WTC11 (cell line): ENCODE measurements at regions not wholly inside any gene's neighbourhood (a gene's known extent, or its start where the extent isn't known, plus 50 kb on each side); places are given as distances from the start of the nearest gene placed in this dataset.

Experiments used
- ATAC-seq: fragments of 200-7000 bp; cut with Tn5 transposase; 2 replicates; pipeline ENCODE4 v1.10.0; 2021; ENCODE audit warnings: mild to moderate bottlenecking, moderate library complexity
- CTCF ChIA-PET: fragments of 300-600 bp; sonication (Branson Sonifier 250); formaldehyde crosslinking; loops from one replicate; lab custom pipeline; 2021; ENCODE audit warnings: antibody characterized with exemption; lab: Charles Lee
- POLR2A ChIA-PET: fragments of 350-600 bp; sonication (Branson Sonifier 250); formaldehyde crosslinking; loops from one replicate; lab custom pipeline; 2021; ENCODE audit warnings: antibody characterized with exemption; lab: Charles Lee
- DNase-seq: peaks from one replicate; pipeline ENCODE4 v3.0.0; 2021; ENCODE audit warnings: low spot score
- H3K27ac Mint-ChIP-seq: 2 replicates; pipeline ENCODE4 v1.8.0; 2021; ENCODE audit warnings: mixed read lengths
- H3K27me3 Mint-ChIP-seq: 2 replicates; pipeline ENCODE4 v1.8.0; 2021; ENCODE audit warnings: low read depth, mild to moderate bottlenecking, moderate library complexity, mixed read lengths
- H3K36me3 Mint-ChIP-seq: 2 replicates; pipeline ENCODE4 v1.8.0; 2021; ENCODE audit warnings: mixed read lengths
- H3K4me1 Mint-ChIP-seq: 2 replicates; pipeline ENCODE4 v1.8.0; 2022; ENCODE audit warnings: mixed read lengths
- H3K4me3 Mint-ChIP-seq: 2 replicates; pipeline ENCODE4 v1.8.0; 2021; ENCODE audit warnings: mild to moderate bottlenecking, moderate library complexity, mixed read lengths
- H3K9me3 Mint-ChIP-seq: 2 replicates; pipeline ENCODE4 v1.8.0; 2021; ENCODE audit warnings: mixed read lengths
- CREM ChIP-seq: sonication (generic); formaldehyde crosslinking; IDR thresholded peaks from 2 replicates; pipeline ENCODE4 v1.8.1; 2022; ENCODE audit warnings: mild to moderate bottlenecking, missing genetic modification reagents, moderate library complexity
- GABPB1 ChIP-seq: sonication (generic); formaldehyde crosslinking; IDR thresholded peaks from 2 replicates; pipeline ENCODE4 v1.8.1; 2023; ENCODE audit warnings: mild to moderate bottlenecking, missing genetic modification reagents
- JAZF1 ChIP-seq: fragments of 250-450 bp; sonication (Bioruptor Pico); IDR thresholded peaks from 2 replicates; pipeline ENCODE4 v1.9.0; 2021; ENCODE audit warnings: moderate library complexity, mild to moderate bottlenecking, inconsistent platforms
- NFYB ChIP-seq: sonication (generic); formaldehyde crosslinking; conservative IDR thresholded peaks from 2 replicates; pipeline ENCODE4 v1.8.0; 2022; ENCODE audit warnings: low read depth, missing genetic modification reagents
- NR2C2 ChIP-seq: sonication (generic); formaldehyde crosslinking; IDR thresholded peaks from 2 replicates; pipeline ENCODE4 v1.8.0; 2022; ENCODE audit warnings: mild to moderate bottlenecking, missing genetic modification reagents
- SMAD3 ChIP-seq: sonication (generic); formaldehyde crosslinking; IDR thresholded peaks from 2 replicates; pipeline ENCODE4 v1.8.0; 2022; ENCODE audit warnings: missing genetic modification reagents, mild to moderate bottlenecking, borderline replicate concordance
- ZNF121 ChIP-seq: sonication (generic); formaldehyde crosslinking; IDR thresholded peaks from 2 replicates; pipeline ENCODE4 v1.8.0; 2023; ENCODE audit warnings: missing genetic modification reagents
- ZNF317 ChIP-seq: sonication (generic); formaldehyde crosslinking; IDR thresholded peaks from 2 replicates; pipeline ENCODE4 v1.8.1; 2023; ENCODE audit warnings: low read depth, mild to moderate bottlenecking, moderate library complexity, missing genetic modification reagents, borderline replicate concordance
- TF ChIP-seq, protein P1 (sequence below): sonication (generic); formaldehyde crosslinking; IDR thresholded peaks from 2 replicates; pipeline ENCODE4 v1.8.1; 2022; ENCODE audit warnings: low read depth, mild to moderate bottlenecking, moderate library complexity, missing genetic modification reagents, borderline replicate concordance
- TF ChIP-seq, protein P2 (sequence below): sonication (generic); formaldehyde crosslinking; conservative IDR thresholded peaks from 2 replicates; pipeline ENCODE4 v1.8.1; 2023; ENCODE audit warnings: mild to moderate bottlenecking, low read depth, missing genetic modification reagents, moderate library complexity
- TF ChIP-seq, protein P3 (sequence below): fragments of 250-450 bp; sonication (Bioruptor Pico); IDR thresholded peaks from 2 replicates; pipeline ENCODE4 v1.9.0; 2021; ENCODE audit warnings: mild to moderate bottlenecking, borderline replicate concordance
- TF ChIP-seq, protein P4 (sequence below): sonication (generic); formaldehyde crosslinking; IDR thresholded peaks from 2 replicates; pipeline ENCODE4 v1.8.1; 2023; ENCODE audit warnings: mild to moderate bottlenecking, missing genetic modification reagents, moderate library complexity
- TF ChIP-seq, protein P5 (sequence below): sonication (generic); formaldehyde crosslinking; IDR thresholded peaks from 2 replicates; pipeline ENCODE4 v1.8.1; 2022; ENCODE audit warnings: mild to moderate bottlenecking, missing genetic modification reagents, moderate library complexity, borderline replicate concordance
- TF ChIP-seq, protein P6 (sequence below): sonication (generic); formaldehyde crosslinking; IDR thresholded peaks from 2 replicates; pipeline ENCODE4 v1.8.1; 2022; ENCODE audit warnings: low read depth, missing genetic modification reagents, borderline replicate concordance
- TF ChIP-seq, protein P7 (sequence below): sonication (generic); formaldehyde crosslinking; IDR thresholded peaks from 2 replicates; pipeline ENCODE4 v1.8.0; 2022; ENCODE audit warnings: mild to moderate bottlenecking, missing genetic modification reagents

DNA sequence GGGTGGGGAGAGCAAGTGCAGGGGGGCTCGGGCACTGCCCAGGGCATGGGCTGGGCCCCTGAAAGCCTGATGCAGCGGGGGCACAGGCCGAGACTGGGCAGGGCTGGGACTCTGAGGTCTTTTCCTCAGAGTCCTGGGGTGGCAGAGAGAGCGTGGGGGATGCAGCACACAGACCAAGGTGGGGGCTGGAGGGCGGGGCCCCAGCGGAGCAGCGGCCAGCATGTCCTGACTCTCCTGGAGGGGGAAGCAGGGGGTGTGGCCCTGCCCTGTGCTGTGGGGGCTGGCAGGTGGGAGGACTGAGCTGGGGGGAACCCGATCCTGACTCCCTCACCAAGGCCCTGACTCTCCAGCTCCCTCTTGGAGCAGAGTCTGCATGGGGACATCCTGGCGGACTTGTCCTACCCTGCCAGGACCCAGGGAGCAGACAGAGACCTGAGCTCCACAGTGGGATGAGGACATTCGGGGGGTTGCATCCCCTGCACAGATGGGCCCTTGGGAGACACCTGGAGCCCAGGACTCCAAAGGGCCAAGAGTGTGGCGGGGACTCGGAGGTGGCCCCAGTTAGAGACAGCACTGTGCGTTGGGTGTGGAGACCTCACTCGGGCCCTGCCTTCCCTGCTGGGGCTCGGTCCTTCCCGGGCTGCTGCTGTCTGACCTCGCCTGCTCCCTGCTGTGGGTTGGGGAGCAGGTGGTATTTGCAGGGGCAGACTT, 326.1 kb downstream of the TMEM121 start:
- POLR2A ChIA-PET = no interaction called here
- Mint-ChIP-seq H3K36me3 (peaks cover 53% of the 10 kb centered on the region), H3K9me3 (peaks cover 37% of the 10 kb centered on the region)
- TF ChIP-seq CREM (CRISPR knock-in tag) (no peak), ZNF317 (no peak)
- TF ChIP-seq, protein P1, sequence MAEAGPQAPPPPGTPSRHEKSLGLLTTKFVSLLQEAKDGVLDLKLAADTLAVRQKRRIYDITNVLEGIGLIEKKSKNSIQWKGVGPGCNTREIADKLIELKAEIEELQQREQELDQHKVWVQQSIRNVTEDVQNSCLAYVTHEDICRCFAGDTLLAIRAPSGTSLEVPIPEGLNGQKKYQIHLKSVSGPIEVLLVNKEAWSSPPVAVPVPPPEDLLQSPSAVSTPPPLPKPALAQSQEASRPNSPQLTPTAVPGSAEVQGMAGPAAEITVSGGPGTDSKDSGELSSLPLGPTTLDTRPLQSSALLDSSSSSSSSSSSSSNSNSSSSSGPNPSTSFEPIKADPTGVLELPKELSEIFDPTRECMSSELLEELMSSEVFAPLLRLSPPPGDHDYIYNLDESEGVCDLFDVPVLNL (CRISPR knock-in tag) = no peak
- TF ChIP-seq, protein P2, sequence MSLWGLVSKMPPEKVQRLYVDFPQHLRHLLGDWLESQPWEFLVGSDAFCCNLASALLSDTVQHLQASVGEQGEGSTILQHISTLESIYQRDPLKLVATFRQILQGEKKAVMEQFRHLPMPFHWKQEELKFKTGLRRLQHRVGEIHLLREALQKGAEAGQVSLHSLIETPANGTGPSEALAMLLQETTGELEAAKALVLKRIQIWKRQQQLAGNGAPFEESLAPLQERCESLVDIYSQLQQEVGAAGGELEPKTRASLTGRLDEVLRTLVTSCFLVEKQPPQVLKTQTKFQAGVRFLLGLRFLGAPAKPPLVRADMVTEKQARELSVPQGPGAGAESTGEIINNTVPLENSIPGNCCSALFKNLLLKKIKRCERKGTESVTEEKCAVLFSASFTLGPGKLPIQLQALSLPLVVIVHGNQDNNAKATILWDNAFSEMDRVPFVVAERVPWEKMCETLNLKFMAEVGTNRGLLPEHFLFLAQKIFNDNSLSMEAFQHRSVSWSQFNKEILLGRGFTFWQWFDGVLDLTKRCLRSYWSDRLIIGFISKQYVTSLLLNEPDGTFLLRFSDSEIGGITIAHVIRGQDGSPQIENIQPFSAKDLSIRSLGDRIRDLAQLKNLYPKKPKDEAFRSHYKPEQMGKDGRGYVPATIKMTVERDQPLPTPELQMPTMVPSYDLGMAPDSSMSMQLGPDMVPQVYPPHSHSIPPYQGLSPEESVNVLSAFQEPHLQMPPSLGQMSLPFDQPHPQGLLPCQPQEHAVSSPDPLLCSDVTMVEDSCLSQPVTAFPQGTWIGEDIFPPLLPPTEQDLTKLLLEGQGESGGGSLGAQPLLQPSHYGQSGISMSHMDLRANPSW (CRISPR knock-in tag) = no peak
- TF ChIP-seq, protein P3, sequence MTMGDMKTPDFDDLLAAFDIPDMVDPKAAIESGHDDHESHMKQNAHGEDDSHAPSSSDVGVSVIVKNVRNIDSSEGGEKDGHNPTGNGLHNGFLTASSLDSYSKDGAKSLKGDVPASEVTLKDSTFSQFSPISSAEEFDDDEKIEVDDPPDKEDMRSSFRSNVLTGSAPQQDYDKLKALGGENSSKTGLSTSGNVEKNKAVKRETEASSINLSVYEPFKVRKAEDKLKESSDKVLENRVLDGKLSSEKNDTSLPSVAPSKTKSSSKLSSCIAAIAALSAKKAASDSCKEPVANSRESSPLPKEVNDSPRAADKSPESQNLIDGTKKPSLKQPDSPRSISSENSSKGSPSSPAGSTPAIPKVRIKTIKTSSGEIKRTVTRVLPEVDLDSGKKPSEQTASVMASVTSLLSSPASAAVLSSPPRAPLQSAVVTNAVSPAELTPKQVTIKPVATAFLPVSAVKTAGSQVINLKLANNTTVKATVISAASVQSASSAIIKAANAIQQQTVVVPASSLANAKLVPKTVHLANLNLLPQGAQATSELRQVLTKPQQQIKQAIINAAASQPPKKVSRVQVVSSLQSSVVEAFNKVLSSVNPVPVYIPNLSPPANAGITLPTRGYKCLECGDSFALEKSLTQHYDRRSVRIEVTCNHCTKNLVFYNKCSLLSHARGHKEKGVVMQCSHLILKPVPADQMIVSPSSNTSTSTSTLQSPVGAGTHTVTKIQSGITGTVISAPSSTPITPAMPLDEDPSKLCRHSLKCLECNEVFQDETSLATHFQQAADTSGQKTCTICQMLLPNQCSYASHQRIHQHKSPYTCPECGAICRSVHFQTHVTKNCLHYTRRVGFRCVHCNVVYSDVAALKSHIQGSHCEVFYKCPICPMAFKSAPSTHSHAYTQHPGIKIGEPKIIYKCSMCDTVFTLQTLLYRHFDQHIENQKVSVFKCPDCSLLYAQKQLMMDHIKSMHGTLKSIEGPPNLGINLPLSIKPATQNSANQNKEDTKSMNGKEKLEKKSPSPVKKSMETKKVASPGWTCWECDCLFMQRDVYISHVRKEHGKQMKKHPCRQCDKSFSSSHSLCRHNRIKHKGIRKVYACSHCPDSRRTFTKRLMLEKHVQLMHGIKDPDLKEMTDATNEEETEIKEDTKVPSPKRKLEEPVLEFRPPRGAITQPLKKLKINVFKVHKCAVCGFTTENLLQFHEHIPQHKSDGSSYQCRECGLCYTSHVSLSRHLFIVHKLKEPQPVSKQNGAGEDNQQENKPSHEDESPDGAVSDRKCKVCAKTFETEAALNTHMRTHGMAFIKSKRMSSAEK = no peak
- TF ChIP-seq, protein P4, sequence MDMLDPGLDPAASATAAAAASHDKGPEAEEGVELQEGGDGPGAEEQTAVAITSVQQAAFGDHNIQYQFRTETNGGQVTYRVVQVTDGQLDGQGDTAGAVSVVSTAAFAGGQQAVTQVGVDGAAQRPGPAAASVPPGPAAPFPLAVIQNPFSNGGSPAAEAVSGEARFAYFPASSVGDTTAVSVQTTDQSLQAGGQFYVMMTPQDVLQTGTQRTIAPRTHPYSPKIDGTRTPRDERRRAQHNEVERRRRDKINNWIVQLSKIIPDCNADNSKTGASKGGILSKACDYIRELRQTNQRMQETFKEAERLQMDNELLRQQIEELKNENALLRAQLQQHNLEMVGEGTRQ (CRISPR knock-in tag) = no peak
- TF ChIP-seq, all 79 proteins: peak for 0
- no peaks in the 10 kb centered on the region for H3K4me1 Mint-ChIP-seq
- CTCF ChIA-PET = no interaction called here
- ATAC-seq = no peak
- no peak for DNase-seq
- no peak overlapping the region for H3K4me3 Mint-ChIP-seq
- H3K27ac Mint-ChIP-seq = no peak overlapping the region
- peaks cover 12% of the 10 kb centered on the region for H3K27me3 Mint-ChIP-seq

DNA sequence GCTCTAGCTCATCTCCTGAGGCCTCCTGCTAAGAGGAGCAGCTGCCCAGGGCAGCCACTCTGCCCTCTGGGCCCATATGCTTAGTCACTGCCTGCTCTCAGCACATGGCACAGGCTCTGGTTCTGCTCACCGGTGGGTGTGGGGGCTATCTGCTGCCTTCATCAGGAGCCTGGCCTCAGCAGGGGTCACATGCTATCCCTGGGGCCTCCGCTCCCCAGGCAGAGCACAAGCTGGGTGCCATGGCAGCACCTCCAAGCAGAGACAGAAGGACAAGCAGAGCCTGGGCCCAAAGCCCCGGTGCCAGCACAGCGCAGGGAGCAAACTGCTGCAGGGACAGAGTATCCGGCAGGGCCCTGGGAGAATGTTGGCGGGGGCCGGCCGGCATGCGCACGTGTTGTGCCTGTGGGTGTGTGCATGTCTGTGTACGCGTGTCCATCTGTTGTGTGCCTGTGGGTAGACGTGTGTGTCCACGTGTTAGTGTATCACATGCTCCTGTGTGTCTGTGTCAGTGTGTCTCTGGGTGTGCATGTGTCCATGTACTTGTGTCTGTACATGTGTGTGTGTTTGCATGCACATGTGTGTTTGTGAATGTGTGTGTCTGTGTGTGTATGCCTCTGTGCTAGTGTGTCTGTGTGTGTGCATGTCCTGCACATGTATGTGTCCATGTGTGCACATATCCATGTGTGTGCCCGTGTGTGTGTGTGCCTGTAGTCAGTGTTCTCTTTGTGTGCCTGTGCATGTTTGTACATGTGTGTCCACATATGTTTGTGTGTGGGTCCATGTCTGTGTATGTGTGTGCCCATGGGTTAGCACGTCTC, 326.9 kb downstream of the TMEM121 start:
- Mint-ChIP-seq H3K36me3 (peaks cover 46% of the 10 kb centered on the region), H3K4me1 (no peaks in the 10 kb centered on the region), H3K4me3 (no peak overlapping the region), H3K27ac (no peak overlapping the region), H3K27me3 (peaks cover 10% of the 10 kb centered on the region), H3K9me3 (peaks cover 29% of the 10 kb centered on the region)
- TF ChIP-seq, protein P5, sequence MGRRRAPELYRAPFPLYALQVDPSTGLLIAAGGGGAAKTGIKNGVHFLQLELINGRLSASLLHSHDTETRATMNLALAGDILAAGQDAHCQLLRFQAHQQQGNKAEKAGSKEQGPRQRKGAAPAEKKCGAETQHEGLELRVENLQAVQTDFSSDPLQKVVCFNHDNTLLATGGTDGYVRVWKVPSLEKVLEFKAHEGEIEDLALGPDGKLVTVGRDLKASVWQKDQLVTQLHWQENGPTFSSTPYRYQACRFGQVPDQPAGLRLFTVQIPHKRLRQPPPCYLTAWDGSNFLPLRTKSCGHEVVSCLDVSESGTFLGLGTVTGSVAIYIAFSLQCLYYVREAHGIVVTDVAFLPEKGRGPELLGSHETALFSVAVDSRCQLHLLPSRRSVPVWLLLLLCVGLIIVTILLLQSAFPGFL (CRISPR knock-in tag) = no peak
- TF ChIP-seq NR2C2 (CRISPR knock-in tag) = no peak
- no peak for TF ChIP-seq ZNF121 (CRISPR knock-in tag)
- TF ChIP-seq SMAD3 = no peak
- TF ChIP-seq, protein P6, sequence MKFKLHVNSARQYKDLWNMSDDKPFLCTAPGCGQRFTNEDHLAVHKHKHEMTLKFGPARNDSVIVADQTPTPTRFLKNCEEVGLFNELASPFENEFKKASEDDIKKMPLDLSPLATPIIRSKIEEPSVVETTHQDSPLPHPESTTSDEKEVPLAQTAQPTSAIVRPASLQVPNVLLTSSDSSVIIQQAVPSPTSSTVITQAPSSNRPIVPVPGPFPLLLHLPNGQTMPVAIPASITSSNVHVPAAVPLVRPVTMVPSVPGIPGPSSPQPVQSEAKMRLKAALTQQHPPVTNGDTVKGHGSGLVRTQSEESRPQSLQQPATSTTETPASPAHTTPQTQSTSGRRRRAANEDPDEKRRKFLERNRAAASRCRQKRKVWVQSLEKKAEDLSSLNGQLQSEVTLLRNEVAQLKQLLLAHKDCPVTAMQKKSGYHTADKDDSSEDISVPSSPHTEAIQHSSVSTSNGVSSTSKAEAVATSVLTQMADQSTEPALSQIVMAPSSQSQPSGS (CRISPR knock-in tag) = no peak
- TF ChIP-seq, protein P7, sequence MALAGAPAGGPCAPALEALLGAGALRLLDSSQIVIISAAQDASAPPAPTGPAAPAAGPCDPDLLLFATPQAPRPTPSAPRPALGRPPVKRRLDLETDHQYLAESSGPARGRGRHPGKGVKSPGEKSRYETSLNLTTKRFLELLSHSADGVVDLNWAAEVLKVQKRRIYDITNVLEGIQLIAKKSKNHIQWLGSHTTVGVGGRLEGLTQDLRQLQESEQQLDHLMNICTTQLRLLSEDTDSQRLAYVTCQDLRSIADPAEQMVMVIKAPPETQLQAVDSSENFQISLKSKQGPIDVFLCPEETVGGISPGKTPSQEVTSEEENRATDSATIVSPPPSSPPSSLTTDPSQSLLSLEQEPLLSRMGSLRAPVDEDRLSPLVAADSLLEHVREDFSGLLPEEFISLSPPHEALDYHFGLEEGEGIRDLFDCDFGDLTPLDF = no peak
- no peak for TF ChIP-seq GABPB1 (CRISPR knock-in tag)
- TF ChIP-seq JAZF1 = no peak
- no peak for TF ChIP-seq NFYB (CRISPR knock-in tag)
- ATAC-seq = no peak
- DNase-seq = no peak
- CTCF ChIA-PET = no interaction called here
- POLR2A ChIA-PET = no interaction called here
